ENCODE measurements at regions not wholly inside any gene's neighbourhood (a gene's known extent, or its start where the extent isn't known, plus 50 kb on each side); places are given as distances from the start of the nearest gene placed in this dataset.

DNA sequence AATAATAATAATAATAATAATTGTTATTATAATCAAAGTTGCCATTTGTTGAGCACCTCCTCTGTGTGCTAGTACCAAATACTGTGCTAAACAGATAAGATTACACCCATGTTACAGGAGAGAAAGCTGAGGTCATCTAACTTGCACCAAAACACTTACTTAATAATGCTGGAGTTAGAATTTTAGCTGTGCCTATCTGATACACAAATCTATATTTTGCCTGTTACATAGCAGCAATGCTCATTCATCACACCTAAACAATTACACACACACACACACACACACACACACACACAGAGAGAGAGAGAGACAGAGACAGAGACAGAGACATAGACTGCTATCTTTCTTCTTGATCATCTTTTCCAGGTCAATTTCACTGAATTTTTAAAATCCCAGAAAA lies 170.9 kb upstream of the KLF3 start:
- TF ChIP-seq CTCF (IDR thresholded peaks at IDR 0.05) (no peak), POLR2A (IDR thresholded peaks at IDR 0.05) (no peak)
